HEK293 (cell line): ENCODE measurements at regions not wholly inside any gene's neighbourhood (a gene's known extent, or its start where the extent isn't known, plus 50 kb on each side); places are given as distances from the start of the nearest gene placed in this dataset.

Experiments used
- BCL11A ChIP-seq: fragments of 450-650 bp; formaldehyde crosslinking; IDR thresholded peaks from 2 replicates; pipeline ENCODE4 v1.5.1; 2016; ENCODE audit warnings: low read depth, missing biosample characterization, missing genetic modification characterization
- CTCF ChIP-seq: fragments of 450-650 bp; formaldehyde crosslinking; IDR thresholded peaks from 2 replicates; pipeline ENCODE4 v1.5.1; 2016; ENCODE audit warnings: missing biosample characterization, missing genetic modification characterization
- FEZF1 ChIP-seq: fragments of 450-650 bp; formaldehyde crosslinking; IDR thresholded peaks from 2 replicates; pipeline ENCODE4 v1.5.1; 2016; ENCODE audit warnings: missing biosample characterization, missing genetic modification characterization
- PRDM6 ChIP-seq: fragments of 450-650 bp; formaldehyde crosslinking; IDR thresholded peaks from 2 replicates; pipeline ENCODE4 v1.5.1; 2017; ENCODE audit warnings: missing biosample characterization, missing genetic modification characterization
- YY1 ChIP-seq: fragments of 450-650 bp; formaldehyde crosslinking; IDR thresholded peaks from 2 replicates; pipeline ENCODE4 v1.5.1; 2018; ENCODE audit warnings: missing biosample characterization, missing genetic modification characterization
- ZBTB17 ChIP-seq: fragments of 450-650 bp; formaldehyde crosslinking; IDR thresholded peaks from 2 replicates; pipeline ENCODE4 v1.5.1; 2016; ENCODE audit warnings: missing biosample characterization, missing genetic modification characterization
- ZBTB26 ChIP-seq: fragments of 450-650 bp; formaldehyde crosslinking; optimal IDR thresholded peaks from 2 replicates; pipeline ENCODE3; 2016; ENCODE audit warnings: missing biosample characterization, mild to moderate bottlenecking, missing genetic modification characterization
- ZNF121 ChIP-seq: fragments of 450-650 bp; formaldehyde crosslinking; IDR thresholded peaks from 2 replicates; pipeline ENCODE4 v1.5.1; 2016; ENCODE audit warnings: missing biosample characterization, missing genetic modification characterization
- ZNF174 ChIP-seq: fragments of 450-650 bp; formaldehyde crosslinking; IDR thresholded peaks from 2 replicates; pipeline ENCODE4 v1.5.0; 2017; ENCODE audit warnings: missing biosample characterization, mild to moderate bottlenecking, missing genetic modification characterization
- ZNF48 ChIP-seq: fragments of 450-650 bp; formaldehyde crosslinking; IDR thresholded peaks from 2 replicates; pipeline ENCODE4 v1.5.1; 2016; ENCODE audit warnings: missing biosample characterization, missing genetic modification characterization
- ZNF521 ChIP-seq: fragments of 450-650 bp; formaldehyde crosslinking; IDR thresholded peaks from 2 replicates; pipeline ENCODE4 v1.5.1; 2017; ENCODE audit warnings: missing biosample characterization, mild to moderate bottlenecking, missing genetic modification characterization
- ZNF747 ChIP-seq: fragments of 450-650 bp; formaldehyde crosslinking; IDR thresholded peaks from 2 replicates; pipeline ENCODE4 v1.5.1; 2016; ENCODE audit warnings: missing biosample characterization, missing genetic modification characterization
- ZSCAN18 ChIP-seq: fragments of 450-650 bp; formaldehyde crosslinking; IDR thresholded peaks from 2 replicates; pipeline ENCODE4 v1.5.1; 2016; ENCODE audit warnings: missing biosample characterization, missing genetic modification characterization

- no peak for TF ChIP-seq CTCF (tag by site-specific recombination)
- TF ChIP-seq YY1 (tag by site-specific recombination): no peak
- no peak for TF ChIP-seq ZNF747
- no peak for TF ChIP-seq ZNF521
- TF ChIP-seq ZBTB26 (tag by site-specific recombination): no peak
- TF ChIP-seq ZNF121 (tag by site-specific recombination): no peak
- no peak for TF ChIP-seq BCL11A (tag by site-specific recombination)
- no peak for TF ChIP-seq FEZF1 (tag by site-specific recombination)
- TF ChIP-seq ZSCAN18 (tag by site-specific recombination): no peak
- TF ChIP-seq PRDM6: no peak
- TF ChIP-seq ZNF48: no peak
- TF ChIP-seq ZBTB17 (tag by site-specific recombination): no peak
- no peak for TF ChIP-seq ZNF174 (tag by site-specific recombination)
These were observed 664.1 kb downstream of the BCL11A start for GRCh38 chr2:59889305-59889704.
